GM23338 (cell line): ENCODE measurements at regions not wholly inside any gene's neighbourhood (a gene's known extent, or its start where the extent isn't known, plus 50 kb on each side); places are given as distances from the start of the nearest gene placed in this dataset.

Source experiments
- REST ChIP-seq: IDR thresholded peaks from one replicate; pipeline ENCODE4 v1.6.1; 2018; ENCODE audit warnings: antibody characterized with exemption; ENCODE audit not compliant: unreplicated experiment
- TF ChIP-seq, protein P1 (sequence below), 2 experiments: fragments of 200-600 bp in 1 of 2; sonication (generic) in 1 of 2; conservative IDR thresholded peaks; 2 replicates each; pipeline versions ENCODE4 v1.5.1 to v1.6.1; 2016 to 2017; ENCODE audit warnings: antibody characterized with exemption in 2 of 2, low read depth in 2 of 2, mild to moderate bottlenecking in 2 of 2, moderate library complexity in 1 of 2

- TF ChIP-seq, protein P1, sequence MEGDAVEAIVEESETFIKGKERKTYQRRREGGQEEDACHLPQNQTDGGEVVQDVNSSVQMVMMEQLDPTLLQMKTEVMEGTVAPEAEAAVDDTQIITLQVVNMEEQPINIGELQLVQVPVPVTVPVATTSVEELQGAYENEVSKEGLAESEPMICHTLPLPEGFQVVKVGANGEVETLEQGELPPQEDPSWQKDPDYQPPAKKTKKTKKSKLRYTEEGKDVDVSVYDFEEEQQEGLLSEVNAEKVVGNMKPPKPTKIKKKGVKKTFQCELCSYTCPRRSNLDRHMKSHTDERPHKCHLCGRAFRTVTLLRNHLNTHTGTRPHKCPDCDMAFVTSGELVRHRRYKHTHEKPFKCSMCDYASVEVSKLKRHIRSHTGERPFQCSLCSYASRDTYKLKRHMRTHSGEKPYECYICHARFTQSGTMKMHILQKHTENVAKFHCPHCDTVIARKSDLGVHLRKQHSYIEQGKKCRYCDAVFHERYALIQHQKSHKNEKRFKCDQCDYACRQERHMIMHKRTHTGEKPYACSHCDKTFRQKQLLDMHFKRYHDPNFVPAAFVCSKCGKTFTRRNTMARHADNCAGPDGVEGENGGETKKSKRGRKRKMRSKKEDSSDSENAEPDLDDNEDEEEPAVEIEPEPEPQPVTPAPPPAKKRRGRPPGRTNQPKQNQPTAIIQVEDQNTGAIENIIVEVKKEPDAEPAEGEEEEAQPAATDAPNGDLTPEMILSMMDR (conservative IDR thresholded peaks at IDR 0.05; ENCODE audit: low read depth in 2 of 2), result 0 out of 4 replicates have a peak, but pooled peaks of 1 of the 2 experiments have one; percentile 12
- no peak for TF ChIP-seq REST
Observed at GRCh38 chr1:191929383-191929782, 228.9 kb upstream of the RGS18 start.
